ENCODE measurements at regions not wholly inside any gene's neighbourhood (a gene's known extent, or its start where the extent isn't known, plus 50 kb on each side); places are given as distances from the start of the nearest gene placed in this dataset.

- TF ChIP-seq CTCF (IDR thresholded peaks at IDR 0.05): no peak
- no peak for TF ChIP-seq POLR2A (IDR thresholded peaks at IDR 0.05)
- peak in 1 of 2 donors; percentile 29 for TF ChIP-seq POLR2AphosphoS5 (IDR thresholded peaks at IDR 0.05)
Observed at GRCh38 chr4:13174001-13174400, 310.1 kb downstream of the RAB28 start.
